Medulla oblongata (tissue), 1 donor: ENCODE measurements at regions not wholly inside any gene's neighbourhood (a gene's known extent, or its start where the extent isn't known, plus 50 kb on each side); places are given as distances from the start of the nearest gene placed in this dataset.
"Not testable (repeated sequence)": the region's sequence is repeated elsewhere in the genome, so short reads cannot be mapped to it uniquely, and the experiment has no call there.

Source experiments
- DNase-seq: peaks from one replicate; pipeline ENCODE4 v3.0.0-alpha.2; 2015; ENCODE audit errors: extremely low spot score

DNA sequence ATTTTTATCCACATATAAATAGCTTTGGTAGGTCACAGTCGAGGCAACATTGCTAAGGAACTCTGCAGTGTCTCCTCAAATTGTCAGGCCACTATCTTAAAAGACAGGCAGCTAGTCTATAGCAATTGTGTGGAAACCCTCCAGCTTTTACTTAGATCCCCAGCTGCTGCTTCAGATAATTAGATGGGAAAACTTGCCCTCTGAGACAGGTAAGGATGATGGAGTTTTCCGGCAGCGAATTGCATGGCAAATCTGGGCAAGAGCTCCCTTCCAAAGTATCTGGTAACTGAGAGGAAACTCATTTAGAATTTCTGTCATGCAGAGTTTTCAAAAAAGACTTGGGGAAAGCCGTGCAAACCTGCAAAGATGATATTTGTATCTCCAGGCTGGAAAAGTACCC is 886.2 kb downstream of the UQCRFS1 start:
- DNase-seq: no peak

- no peak for DNase-seq
These were observed 888.5 kb downstream of the UQCRFS1 start for GRCh38 chr19:28324275-28325060.

DNA sequence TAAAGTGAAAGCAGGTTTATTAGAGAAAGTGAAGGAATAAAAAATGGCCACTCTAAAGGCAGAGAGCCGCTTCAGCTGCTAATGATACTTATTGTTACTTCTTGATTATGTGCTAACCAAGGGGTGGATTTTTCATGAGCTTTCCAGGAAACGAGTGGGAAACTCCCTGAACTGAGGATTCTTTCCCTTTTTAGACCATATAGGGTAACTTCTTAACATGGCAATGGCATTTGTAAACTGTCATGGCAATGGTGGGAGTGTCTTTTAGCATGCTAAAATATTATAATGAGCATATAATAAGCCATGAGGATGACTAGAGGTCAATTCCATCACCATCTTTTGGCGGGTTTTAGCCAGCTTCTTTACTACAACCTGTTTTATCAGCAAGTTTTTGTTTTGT is 890.0 kb downstream of the UQCRFS1 start:
- DNase-seq: no peak

- DNase-seq: no peak
These were observed 890.5 kb downstream of the UQCRFS1 start for GRCh38 chr19:28322491-28322890.

DNA sequence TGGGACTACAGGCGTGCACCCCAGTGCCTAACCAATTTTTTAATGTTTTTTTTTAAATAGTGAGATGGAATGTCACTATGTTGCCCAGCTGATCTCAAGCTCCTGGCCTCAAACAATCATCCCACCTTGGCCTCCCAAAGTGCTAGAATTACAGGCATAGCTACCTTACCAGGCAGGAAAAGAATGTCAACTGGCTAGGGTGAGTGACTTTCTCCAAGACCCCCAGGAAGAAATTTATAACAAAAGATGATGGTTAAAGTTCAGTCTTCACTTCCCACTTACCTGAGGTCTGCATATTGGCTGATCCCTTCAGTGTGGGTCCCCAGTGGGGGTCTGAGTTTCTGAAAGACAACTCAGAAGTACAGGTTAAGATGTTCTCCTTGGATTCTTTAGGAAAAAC is 893.0 kb downstream of the UQCRFS1 start:
- DNase-seq: no peak

DNA sequence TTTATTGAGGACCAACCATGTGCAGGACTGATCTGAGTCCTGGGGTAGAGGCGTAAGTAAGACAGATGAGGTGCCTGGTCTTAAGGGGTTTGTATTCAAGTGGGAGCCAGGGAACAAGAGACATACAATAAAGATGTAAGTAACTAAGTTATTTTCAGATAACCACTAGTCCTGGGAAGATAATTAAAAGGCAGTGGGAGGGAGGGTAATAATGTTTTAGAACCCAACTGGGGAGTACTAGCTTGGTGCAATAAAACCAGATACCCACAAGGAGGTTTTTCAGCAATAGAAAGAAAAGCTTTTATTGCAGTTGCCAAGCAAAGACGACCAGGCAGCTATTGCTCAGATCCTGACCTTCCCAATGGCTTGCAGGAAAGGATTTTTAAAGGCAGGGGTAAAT is 893.7 kb downstream of the UQCRFS1 start:
- DNase-seq: no peak

- no peak for DNase-seq
These were observed 894.3 kb downstream of the UQCRFS1 start for GRCh38 chr19:28318469-28319179.

DNA sequence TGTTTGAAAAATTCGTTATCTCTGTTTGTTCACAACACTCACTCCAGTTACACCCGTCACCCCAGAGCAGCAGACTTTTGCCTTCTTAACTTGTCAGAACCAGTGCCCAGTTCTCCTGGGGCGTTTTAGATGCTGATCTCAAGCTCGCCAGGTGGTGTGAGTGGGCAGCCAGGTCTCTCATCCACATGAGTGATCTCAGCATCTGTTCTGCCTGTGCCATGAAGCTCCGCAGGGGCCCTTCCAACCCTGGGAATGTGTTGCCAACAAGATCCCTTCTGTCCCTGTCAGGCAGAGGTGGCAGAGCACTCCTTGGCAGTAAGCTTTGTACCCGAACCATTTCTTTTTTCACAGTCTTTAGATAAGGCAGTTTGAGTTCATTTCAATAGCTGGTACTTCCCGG is 896.5 kb downstream of the UQCRFS1 start:
- no peak for DNase-seq

- no peak for DNase-seq
These were observed 898.2 kb downstream of the UQCRFS1 start for GRCh38 chr19:28314756-28315155.

GRCh38 chr19:28314287-28314686 is 898.7 kb downstream of the UQCRFS1 start:
- no peak for DNase-seq

GRCh38 chr19:28313633-28314032 is 899.3 kb downstream of the UQCRFS1 start:
- DNase-seq: peak; percentile 11

DNA sequence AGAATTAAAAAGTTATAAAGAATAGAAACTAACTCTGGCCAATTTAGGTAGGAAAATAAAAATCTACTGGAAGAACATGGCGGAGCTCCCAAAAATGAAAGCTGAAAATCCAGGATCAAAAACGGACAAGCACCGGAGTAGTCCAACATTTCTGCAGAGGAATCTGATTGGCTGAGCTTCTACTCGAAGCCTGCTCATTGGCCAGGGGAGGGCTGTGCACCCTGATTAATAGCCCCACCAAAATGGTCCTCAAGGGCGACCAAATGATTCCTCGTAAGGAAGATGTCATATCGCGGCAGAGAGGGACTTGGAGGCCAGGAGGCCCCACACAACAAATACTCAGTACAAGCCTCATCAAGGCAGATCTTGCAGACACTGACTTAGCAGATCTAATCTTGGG is 900.7 kb downstream of the UQCRFS1 start:
- no peak for DNase-seq

DNA sequence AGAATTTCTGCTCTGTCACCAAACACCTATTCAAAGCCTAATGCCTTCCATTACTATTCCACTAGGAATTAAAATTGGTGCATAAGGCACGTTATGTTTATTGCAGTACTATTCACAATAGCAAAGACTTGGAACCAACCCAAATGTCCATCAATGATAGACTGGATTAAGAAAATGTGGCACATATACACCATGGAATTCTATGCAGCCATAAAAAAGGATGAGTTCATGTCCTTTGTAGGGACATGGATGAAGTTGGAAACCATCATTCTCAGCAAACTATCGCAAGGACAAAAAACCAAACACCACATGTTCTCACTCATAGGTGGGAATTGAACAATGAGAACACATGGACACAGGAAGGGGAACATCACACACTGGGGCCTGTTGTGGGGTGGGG is 902.1 kb downstream of the UQCRFS1 start:
- not testable (repeated sequence) for DNase-seq

GRCh38 chr19:28309070-28309469 is 903.9 kb downstream of the UQCRFS1 start:
- DNase-seq: no peak

GRCh38 chr19:28307963-28308362 is 905.0 kb downstream of the UQCRFS1 start:
- DNase-seq: no peak

GRCh38 chr19:28307487-28307886 is 905.5 kb downstream of the UQCRFS1 start:
- no peak for DNase-seq

- DNase-seq: no peak
These were observed 907.4 kb downstream of the UQCRFS1 start for GRCh38 chr19:28305513-28305912.

DNA sequence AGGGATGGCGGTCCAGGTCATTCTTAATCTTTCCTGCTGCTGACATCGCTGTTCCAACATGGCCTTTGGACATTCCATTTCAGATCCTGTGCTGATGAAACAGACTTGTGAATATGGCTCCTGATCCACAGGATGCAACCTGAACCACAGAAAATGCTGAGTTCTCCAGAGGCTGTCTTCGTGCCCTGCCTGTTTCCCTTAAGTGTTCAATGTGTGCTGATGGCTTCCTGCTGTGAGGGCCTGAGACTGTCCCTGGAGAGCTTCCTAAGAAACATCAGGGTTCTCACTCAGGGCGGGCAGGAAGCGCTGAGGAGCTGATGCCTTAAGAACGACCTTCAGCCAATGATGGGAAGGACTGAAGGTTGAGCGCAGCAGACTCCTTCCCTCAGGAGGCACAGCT is 909.4 kb downstream of the UQCRFS1 start:
- DNase-seq: no peak

DNA sequence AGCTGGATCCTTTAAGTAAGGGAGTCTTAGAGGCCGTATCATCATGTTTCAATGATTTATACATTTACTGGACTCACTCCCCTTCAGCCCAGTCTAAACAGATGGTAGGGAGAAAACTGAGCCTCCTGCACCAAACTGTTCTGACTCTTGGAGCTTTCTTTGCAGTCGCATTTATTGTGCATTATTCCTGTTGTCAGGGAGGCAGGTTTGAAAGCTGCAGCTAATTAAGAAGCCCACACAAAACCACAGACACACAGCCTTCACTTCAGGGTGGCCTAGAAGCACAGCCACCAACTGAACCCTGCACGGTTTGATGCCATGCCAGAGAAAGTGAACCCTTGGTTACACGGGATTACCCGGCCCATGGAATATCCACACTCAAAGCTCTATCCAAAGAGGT is 911.0 kb downstream of the UQCRFS1 start:
- no peak for DNase-seq

DNA sequence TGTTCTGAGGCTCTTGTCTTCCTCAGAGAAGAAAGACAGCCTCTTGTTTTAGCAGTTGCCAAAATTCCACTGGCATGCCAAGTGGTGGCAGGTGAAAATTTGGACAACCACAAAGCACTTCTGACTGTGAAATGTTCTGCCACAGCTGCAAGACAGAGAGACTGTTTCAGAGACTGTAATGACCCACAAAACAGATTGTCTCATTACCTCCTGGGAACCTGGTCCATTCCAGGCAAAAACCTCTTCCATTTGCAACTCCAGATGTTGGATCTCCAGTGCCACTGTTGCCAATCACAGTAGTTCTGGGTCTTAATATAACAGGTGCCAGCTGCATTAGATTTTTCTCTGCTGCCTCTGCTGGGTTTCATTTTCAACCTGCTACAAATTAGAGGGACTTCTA is 911.5 kb downstream of the UQCRFS1 start:
- DNase-seq: no peak

GRCh38 chr19:28299649-28300048 is 913.3 kb downstream of the UQCRFS1 start:
- DNase-seq: no peak

DNA sequence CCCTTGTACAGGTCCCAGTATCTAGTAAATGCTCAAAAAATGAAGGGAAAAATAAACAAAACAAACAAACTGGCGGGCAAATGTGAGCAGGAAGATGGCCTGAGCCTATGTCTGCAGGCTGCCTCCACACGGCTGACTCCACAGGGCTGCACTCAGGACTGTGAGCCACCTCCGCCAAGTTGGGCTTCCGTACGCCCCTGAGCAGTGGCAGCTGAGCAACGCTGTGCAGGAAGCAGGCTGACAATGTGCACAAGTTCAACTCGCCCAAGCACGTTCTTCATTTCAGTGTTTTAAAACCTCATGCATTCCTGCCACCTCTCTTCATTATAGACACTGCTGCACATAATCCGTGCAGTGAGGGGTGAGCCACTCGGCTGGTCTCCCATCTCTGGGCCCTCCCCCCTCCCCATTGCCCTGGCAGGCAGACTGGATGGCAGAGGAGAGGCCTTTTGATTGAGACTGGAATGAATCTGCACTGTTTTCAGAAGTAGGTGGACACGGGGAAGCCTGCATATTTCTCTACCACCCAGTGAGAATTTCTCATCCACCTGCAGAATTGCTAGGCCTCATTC is 915.3 kb downstream of the UQCRFS1 start:
- no peak for DNase-seq

- DNase-seq: no peak
These were observed 915.9 kb downstream of the UQCRFS1 start for GRCh38 chr19:28297036-28297435.
